Posterior vena cava (tissue), 2 donors: ENCODE measurements at regions not wholly inside any gene's neighbourhood (a gene's known extent, or its start where the extent isn't known, plus 50 kb on each side); places are given as distances from the start of the nearest gene placed in this dataset.

Experiments used
- DNase-seq: peaks from one replicate; pipeline ENCODE4 v3.0.0-alpha.2; 2020; ENCODE audit warnings: low spot score
- intact Hi-C, 2 donors: fragments of 100-400 bp; cut with DNase I; formaldehyde crosslinking; loops; one replicate each; pipeline versions ENCODE4 v1.14.1 to v1.14.2; 2022 to 2023
- donor health status: DM: yes; HTN: yes; CAD: no.
- donor health status: DM: yes; HTN: yes; CAD: no.

DNA sequence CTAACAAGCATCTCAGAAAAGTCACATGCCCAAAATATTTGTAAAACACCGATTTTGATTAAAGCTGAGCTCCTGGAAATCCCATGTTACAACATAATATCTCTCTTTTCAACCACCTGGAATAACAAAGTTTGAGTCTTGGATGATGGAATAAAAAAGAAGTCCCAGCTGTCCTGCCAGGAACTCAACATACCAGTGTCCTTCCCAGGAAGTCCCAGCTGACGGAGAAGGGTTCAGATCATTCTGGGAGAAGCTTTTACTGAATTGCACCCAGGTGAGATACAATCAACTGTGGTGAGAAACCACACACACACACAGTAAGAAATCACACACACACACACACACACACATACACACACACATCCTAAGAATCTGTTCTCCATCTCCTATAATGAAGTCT lies 413.1 kb upstream of the PKDCC start:
- DNase-seq = no peak
- intact Hi-C loops = no loop called here

- intact Hi-C loops = no loop called here
These were observed 402.9 kb upstream of the PKDCC start for GRCh38 chr2:41644936-41645335.

DNA sequence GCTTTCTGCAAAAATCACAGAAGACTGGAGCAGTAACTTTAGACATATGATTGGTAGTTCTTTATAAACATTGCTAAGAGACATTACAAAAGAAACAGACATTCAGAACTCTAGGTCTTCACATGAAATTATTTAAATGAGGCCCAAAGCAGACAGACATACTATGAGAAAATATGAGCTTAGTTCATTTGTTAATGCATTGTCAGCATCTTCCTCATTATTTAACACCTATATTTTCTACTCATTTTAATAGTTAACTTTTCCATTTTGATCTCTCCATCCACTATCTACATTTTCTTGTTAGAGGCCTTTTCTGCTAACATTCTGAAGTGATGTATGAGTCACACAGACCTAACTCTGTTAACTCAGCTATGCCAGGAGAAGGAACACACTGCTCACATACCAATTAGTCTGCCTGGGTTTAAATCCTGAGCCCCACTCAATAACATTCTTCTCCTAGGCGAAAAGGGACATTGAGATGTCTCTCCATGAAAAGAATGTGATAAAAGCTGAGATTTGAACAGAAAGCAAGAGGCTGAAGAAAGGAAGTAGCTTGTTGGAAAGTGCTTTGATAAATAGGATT lies 400.3 kb upstream of the PKDCC start:
- DNase-seq = no peak

More at GRCh38 chr2:41644936-41645335, 402.9 kb upstream of the PKDCC start:
- DNase-seq = no peak

DNA sequence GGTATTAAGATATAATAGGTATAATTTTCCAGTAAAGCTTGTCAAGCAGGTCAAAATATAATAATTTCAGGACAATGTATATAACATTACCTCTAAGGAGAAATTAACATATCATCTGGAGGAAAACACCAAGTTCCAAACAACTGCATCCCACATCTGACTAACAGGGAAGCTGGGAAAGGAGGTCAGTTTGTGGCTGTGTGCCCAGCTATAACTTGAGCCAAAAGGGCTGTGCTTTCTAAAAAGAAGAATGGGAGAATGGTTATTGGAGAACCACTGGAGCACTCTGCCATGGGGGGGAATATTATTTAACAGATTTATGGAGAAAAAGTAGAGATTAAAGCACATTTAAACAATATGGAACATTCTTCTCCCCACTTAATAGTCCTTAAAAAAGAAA lies 390.6 kb upstream of the PKDCC start:
- DNase-seq = no peak
- intact Hi-C loops = no loop called here

More for the DNA sequence above, 400.3 kb upstream of the PKDCC start:
- intact Hi-C loops = no loop called here

DNA sequence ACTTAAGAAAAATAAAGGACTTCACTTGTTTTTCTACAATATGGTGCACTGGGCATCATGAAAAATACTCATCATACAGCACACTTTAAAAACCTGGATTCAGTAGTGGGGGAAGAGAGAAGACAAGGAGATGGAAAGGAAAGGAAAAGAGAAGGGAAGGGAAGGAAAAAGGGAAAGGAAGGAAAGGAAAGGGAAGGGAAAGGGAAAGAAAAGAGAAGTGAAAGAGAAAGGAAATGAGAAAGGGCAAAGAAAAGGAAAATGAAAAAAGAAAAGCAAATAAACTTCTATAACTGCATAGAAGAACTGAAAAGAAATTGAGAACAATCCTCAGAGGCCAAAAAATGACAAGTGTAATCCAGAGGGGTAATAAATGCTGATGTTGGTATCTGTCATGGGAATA lies 388.1 kb upstream of the PKDCC start:
- no peak for DNase-seq
- intact Hi-C loops = no loop called here

GRCh38 chr2:41662461-41662860 lies 385.4 kb upstream of the PKDCC start:
- intact Hi-C loops = no loop called here
- no peak for DNase-seq

GRCh38 chr2:41663056-41663455 lies 384.8 kb upstream of the PKDCC start:
- no peak for DNase-seq
- intact Hi-C loops = no loop called here

DNA sequence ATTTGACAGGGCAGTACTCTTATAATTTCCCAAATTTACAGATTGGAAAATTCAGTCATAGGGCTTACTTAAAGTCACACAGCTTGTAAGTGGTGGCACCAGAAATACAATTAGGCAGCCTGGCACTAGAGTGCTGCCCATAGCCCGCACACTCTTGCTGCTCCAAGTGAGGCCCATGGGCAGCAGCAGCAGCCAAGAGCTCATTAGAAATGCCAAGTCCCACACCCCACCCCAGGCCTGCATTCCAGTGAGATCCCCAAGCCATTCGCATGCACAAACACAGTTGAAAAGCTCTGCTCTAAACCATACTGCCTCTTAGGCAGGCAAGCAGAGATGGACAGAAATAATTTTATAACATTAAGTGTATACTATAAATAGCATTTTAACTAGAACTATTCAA lies 379.3 kb upstream of the PKDCC start:
- intact Hi-C loops = no loop called here
- no peak for DNase-seq

- intact Hi-C loops = no loop called here
- DNase-seq = no peak
These were observed 369.2 kb upstream of the PKDCC start for GRCh38 chr2:41678639-41679038.

DNA sequence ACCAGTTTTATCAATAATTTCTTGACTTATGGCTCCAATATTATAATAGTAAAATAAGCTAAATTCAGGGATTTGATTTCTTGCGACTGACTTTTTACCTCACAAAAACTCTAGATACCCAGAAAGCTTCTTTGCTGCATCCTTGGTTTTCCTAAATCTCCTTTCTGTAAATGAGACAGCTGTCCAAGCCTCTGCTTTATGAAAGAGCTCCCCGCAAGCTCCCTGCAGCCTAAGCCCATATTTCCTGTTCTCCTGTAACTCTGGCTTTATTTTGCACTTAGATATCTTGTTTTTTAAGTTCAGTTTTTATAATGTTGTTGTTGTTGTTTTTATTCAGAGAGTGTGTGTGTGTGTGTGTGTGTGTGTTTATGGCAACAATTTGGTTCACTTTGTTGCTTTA lies 361.7 kb upstream of the PKDCC start:
- DNase-seq = no peak
- intact Hi-C loops = no loop called here

DNA sequence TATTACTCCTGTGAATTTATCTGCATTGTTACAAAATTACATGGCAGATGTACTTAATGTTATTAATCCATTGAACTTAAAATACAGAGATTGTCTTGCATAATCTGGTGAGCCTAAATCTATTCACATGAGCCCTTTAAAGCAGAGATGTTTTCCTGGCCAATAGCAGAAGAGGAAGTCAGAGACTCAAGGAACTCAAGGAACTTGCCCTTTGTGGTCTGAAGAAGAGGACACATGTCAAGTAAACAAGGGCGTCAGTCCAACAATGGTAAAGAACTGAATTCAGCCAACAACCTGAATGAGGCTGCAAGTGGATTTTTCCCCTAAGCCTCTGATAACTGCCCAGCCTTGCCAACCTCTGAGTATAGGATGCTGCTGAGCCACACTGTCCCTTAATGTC lies 356.3 kb upstream of the PKDCC start:
- no peak for DNase-seq
- intact Hi-C loops = loop anchor here in 1 of 2 donors (10.0 kb wide), 2 partner anchors 277 to 1777 kb away; no protein-coding TSS in a partner anchor

- DNase-seq = no peak
- intact Hi-C loops = loop anchor here in 1 of 2 donors (10.0 kb wide), 2 partner anchors 280 to 1780 kb away; no protein-coding TSS in a partner anchor
These were observed 353.2 kb upstream of the PKDCC start for GRCh38 chr2:41694536-41695049.

GRCh38 chr2:41695198-41696113 lies 352.4 kb upstream of the PKDCC start:
- intact Hi-C loops = loop anchor here in 1 of 2 donors (10.0 kb wide), 2 partner anchors 281 to 1781 kb away; no protein-coding TSS in a partner anchor
- DNase-seq = no peak

DNA sequence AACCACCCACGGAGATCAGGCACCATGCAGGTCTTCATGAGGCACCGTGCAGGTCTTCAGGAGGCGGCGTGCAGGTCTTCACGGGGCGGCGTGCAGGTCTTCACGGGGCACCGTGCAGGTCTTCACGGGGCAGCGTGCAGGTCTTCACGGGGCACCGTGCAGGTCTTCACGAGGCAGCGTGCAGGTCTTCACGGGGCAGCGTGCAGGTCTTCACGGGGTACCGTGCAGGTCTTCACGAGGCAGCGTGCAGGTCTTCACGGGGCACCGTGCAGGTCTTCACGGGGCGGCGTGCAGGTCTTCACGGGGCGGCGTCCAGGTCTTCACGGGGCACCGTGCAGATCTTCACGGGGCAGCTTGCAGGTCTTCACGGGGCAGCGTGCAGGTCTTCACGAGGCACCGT lies 350.4 kb upstream of the PKDCC start:
- intact Hi-C loops = loop anchor here in 1 of 2 donors (10.0 kb wide), 2 partner anchors 283 to 1783 kb away; no protein-coding TSS in a partner anchor
- DNase-seq = no peak

GRCh38 chr2:41698678-41699422 lies 349.0 kb upstream of the PKDCC start:
- DNase-seq = peak; percentile 80
- intact Hi-C loops = loop anchor here in 1 of 2 donors (10.0 kb wide), 2 partner anchors 284 to 1784 kb away; no protein-coding TSS in a partner anchor

GRCh38 chr2:41701231-41701630 lies 346.6 kb upstream of the PKDCC start:
- intact Hi-C loops = no loop called here
- DNase-seq = no peak

DNA sequence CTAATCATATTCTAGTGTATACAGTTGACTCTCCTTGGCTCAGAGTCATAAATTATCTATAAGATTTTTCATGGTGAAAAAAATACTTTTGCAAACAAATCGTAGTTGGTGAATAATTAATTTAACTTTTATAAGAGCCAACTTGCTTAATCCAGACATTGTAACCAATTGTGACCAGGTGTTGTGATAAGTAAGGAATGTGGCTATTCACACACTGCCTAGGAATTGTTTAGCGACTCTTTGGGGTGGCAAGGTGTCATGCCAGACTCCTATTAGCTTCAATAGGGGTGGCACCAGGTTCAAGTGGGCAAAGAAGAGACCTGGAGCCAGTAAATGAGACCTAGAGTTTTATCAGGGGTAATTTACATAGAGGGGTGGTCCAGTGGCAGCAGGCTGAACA lies 344.7 kb upstream of the PKDCC start:
- intact Hi-C loops = no loop called here
- DNase-seq = no peak

DNA sequence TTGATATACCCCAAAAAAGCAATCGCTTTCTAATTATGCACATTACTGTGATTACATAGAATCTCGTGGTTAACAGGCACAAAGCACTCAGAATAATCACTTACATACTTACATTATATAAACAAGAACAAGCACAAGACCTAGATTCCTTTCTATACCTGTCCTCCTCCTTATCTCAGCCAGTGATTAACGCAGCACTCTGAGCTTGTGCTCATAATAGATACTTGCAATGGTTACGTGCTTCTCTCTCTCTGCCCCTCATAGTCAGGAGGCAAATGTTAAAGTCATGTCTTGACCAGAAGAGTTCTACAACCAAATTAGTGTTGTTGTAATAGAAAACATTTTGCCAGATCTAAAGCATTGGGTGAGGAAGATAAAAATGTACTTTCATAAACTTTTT lies 342.2 kb upstream of the PKDCC start:
- intact Hi-C loops = no loop called here
- no peak for DNase-seq

GRCh38 chr2:41706286-41706685 lies 341.5 kb upstream of the PKDCC start:
- intact Hi-C loops = no loop called here
- no peak for DNase-seq
